ENCODE measurements at regions not wholly inside any gene's neighbourhood (a gene's known extent, or its start where the extent isn't known, plus 50 kb on each side); places are given as distances from the start of the nearest gene placed in this dataset.

DNA sequence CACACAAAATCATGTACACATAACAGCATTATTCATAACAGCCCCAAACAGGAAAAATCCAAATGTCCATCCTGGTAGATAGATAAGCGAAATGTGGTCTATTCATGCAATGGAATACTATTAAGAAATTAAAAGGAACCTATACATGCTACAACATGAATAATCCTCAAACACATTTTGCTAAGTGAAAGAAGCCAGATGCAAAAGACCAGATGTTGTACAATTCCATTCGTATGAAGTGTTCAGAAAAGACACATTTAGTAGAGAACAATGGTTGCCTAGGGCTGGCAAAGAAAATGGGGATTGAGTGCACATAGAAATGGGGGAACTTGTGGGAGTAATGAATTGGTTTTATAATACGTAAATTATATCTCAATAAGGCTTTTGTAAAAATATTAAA is 182.3 kb downstream of the EBLN2 start:
- intact Hi-C loops (cut with DNase I; ENCODE audit: low total_unique reads), result no loop called here
- H3K27me3 ChIP-seq, result no peaks in the 10 kb centered on the region
- DNase-seq, result no peak
- no peaks in the 10 kb centered on the region for H3K4me1 ChIP-seq
- no peak overlapping the region for H3K4me3 ChIP-seq
- no peak overlapping the region for H3K27ac ChIP-seq
- no peaks in the 10 kb centered on the region for H3K36me3 ChIP-seq
- no peaks in the 10 kb centered on the region for H3K9me3 ChIP-seq
- no peak for TF ChIP-seq CTCF (IDR thresholded peaks at IDR 0.05)

- no peak for DNase-seq
- peaks cover 0 to 4% of the 10 kb centered on the region in 2 donors for H3K27me3 ChIP-seq
- intact Hi-C loops (cut with DNase I; ENCODE audit: low total_unique reads), result no loop called here
- H3K27ac ChIP-seq, result no peak overlapping the region
- TF ChIP-seq POLR2A (IDR thresholded peaks at IDR 0.05) (no peak), CTCF (IDR thresholded peaks at IDR 0.05) (no peak)
- no peaks in the 10 kb centered on the region for H3K36me3 ChIP-seq
- H3K4me1 ChIP-seq, result no peaks in the 10 kb centered on the region
- H3K9me3 ChIP-seq, result no peaks in the 10 kb centered on the region
- H3K4me3 ChIP-seq, result no peak overlapping the region
These were observed 184.0 kb downstream of the EBLN2 start for GRCh38 chr3:73245459-73245858.

GRCh38 chr3:73249047-73249446 is 187.6 kb downstream of the EBLN2 start:
- no peak for DNase-seq
- intact Hi-C loops (cut with DNase I; ENCODE audit: low total_unique reads), result no loop called here

GRCh38 chr3:73254062-73254461 is 192.6 kb downstream of the EBLN2 start:
- Histone ChIP-seq H3K36me3 (no peaks in the 10 kb centered on the region), H3K4me3 (no peak overlapping the region), H3K4me1 (no peaks in the 10 kb centered on the region), H3K27me3 (peaks cover 0 to 4% of the 10 kb centered on the region in 2 donors), H3K27ac (no peak overlapping the region), H3K9me3 (no peaks in the 10 kb centered on the region)
- TF ChIP-seq POLR2A (IDR thresholded peaks at IDR 0.05), result no peak
- no peak for TF ChIP-seq CTCF (IDR thresholded peaks at IDR 0.05)
- no peak for DNase-seq
- intact Hi-C loops (cut with DNase I; ENCODE audit: low total_unique reads), result no loop called here

More at GRCh38 chr3:73249047-73249446, 187.6 kb downstream of the EBLN2 start:
- Histone ChIP-seq H3K36me3 (no peaks in the 10 kb centered on the region), H3K9me3 (no peaks in the 10 kb centered on the region), H3K27me3 (peaks cover 0 to 4% of the 10 kb centered on the region in 2 donors), H3K4me1 (no peaks in the 10 kb centered on the region), H3K27ac (no peak overlapping the region), H3K4me3 (no peak overlapping the region)
- TF ChIP-seq POLR2A (IDR thresholded peaks at IDR 0.05) (no peak), CTCF (IDR thresholded peaks at IDR 0.05) (no peak)

DNA sequence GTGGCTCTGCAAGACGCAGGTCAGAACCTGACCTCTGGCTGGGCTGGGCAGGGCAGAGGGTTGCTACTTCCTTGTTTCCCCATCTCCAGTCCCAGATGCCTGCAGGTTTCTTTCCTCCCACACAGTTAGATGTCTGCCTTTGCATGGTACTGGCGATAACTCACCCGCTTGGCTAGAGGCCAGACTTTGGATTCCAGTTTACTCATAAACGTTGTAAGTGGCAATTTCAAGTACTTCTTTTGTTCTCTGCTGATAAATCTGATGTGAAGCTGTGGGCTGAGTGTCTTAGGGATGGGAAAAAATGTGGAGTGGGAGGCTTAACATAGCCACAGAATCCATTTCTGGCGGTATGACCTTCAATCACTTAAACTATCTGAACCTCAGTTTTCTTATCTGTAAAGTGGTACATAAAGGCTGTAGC is 194.2 kb downstream of the EBLN2 start:
- intact Hi-C loops (cut with DNase I; ENCODE audit: low total_unique reads), result no loop called here
- no peaks in the 10 kb centered on the region for H3K9me3 ChIP-seq
- TF ChIP-seq POLR2A (IDR thresholded peaks at IDR 0.05) (no peak), CTCF (IDR thresholded peaks at IDR 0.05) (no peak)
- peak; percentile 18 to 42 for DNase-seq
- H3K36me3 ChIP-seq, result no peaks in the 10 kb centered on the region
- no peaks in the 10 kb centered on the region for H3K27me3 ChIP-seq
- no peaks in the 10 kb centered on the region for H3K4me1 ChIP-seq
- H3K27ac ChIP-seq, result no peak overlapping the region
- no peak overlapping the region for H3K4me3 ChIP-seq

All from uterus (tissue), 3 donors.